ENCODE measurements at regions not wholly inside any gene's neighbourhood (a gene's known extent, or its start where the extent isn't known, plus 50 kb on each side); places are given as distances from the start of the nearest gene placed in this dataset.

DNA sequence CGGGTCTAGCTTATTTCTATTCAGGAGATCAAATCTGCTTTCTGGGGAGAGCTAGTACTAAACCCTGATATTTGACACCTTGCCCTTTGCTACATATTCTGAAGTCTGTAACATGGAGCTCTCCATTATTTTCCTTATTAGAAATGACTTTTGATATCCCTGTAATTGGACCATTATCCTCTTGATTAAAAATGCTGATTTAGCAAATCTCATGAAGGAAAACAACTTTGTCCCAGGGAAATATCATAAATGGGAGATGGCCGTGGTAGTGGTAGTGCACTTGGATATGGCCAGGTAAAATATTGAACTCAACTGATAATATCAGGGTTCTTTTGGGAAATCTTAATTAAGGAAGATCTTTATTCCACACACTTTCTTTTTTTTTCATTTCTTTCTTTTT is 326.5 kb downstream of the RPRM start:
- Histone ChIP-seq H2BK12ac (ENCODE audit: low read length in 2 of 2) (no peak overlapping the region), H3K23ac (ENCODE audit: low read length in 2 of 2) (no peak overlapping the region), H2BK120ac (ENCODE audit: low read depth, low read length) (no peak overlapping the region), H3K18ac (ENCODE audit: low read depth in 1 of 2, low read length in 2 of 2) (no peak overlapping the region), H3K4me2 (ENCODE audit: low read length, poor library complexity, severe bottlenecking) (no peak overlapping the region), H2AFZ (ENCODE audit: low read depth, low read length) (no peak overlapping the region), H3K9ac (ENCODE audit: low read length) (no peak overlapping the region), H3K4ac (ENCODE audit: low read depth in 1 of 2, low read length in 2 of 2) (no peak overlapping the region), H3K27ac (ENCODE audit: low read length, poor library complexity, severe bottlenecking) (no peak overlapping the region), H3K9me3 (ENCODE audit: control insufficient read depth, low read length) (no peaks in the 10 kb centered on the region), H4K8ac (ENCODE audit: low read length) (no peak overlapping the region), H2BK15ac (ENCODE audit: low read depth, poor library complexity, severe bottlenecking) (no peak overlapping the region), H3K27me3 (ENCODE audit: control insufficient read depth in 1 of 2, insufficient read depth in 1 of 2, low read length in 2 of 2) (no peaks in the 10 kb centered on the region), H3K36me3 (ENCODE audit: control insufficient read depth in 1 of 2, insufficient read depth in 2 of 2, low read depth in 1 of 2, low read length in 2 of 2) (no peaks in the 10 kb centered on the region), H3K4me1 (ENCODE audit: control insufficient read depth, insufficient read depth, low read depth, low read length) (no peaks in the 10 kb centered on the region), H3K14ac (ENCODE audit: low read length in 2 of 2) (no peak overlapping the region), H3K4me3 (ENCODE audit: insufficient read depth in 1 of 2, low read depth in 1 of 2, low read length in 2 of 2) (no peak overlapping the region), H2AK5ac (ENCODE audit: low read length, severe bottlenecking) (no peak overlapping the region), H2BK5ac (ENCODE audit: low read depth, low read length, poor library complexity, severe bottlenecking) (no peak overlapping the region), H3K79me1 (replicated peaks; ENCODE audit: low read length, poor library complexity, severe bottlenecking) (no peaks in the 10 kb centered on the region), H4K91ac (ENCODE audit: low read length) (no peak overlapping the region)
- DNase-seq, result no peak
- 70% methylated on average over 2 of the region's 2 CpGs for WGBS

DNA sequence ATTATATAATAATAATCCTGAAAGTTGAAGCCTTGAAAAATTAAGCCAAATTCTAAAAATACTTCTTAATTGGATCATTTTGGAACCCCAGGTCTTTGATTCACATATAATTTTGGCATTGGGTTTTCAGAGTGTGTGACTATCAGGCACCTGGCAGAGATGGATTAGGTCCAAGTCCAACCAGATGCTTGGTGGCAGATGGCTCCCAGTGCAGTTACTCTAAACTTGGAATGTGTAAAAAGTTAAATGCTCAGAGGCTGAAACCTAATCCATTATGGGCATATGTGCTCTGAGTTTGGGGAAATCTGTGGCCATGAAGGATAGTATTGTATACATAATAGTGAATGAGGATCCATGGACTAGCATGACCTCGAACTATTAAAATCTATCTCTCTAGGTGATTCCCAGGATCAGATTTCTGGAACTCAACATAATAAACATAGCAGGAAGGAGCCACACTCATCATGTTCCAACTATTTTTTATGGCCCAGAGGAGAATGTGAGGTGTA is 333.0 kb downstream of the RPRM start:
- no CpG with 5 or more reads among the region's 1 CpG for WGBS
- H2BK12ac ChIP-seq (ENCODE audit: low read length in 2 of 2), result no peak overlapping the region

DNA sequence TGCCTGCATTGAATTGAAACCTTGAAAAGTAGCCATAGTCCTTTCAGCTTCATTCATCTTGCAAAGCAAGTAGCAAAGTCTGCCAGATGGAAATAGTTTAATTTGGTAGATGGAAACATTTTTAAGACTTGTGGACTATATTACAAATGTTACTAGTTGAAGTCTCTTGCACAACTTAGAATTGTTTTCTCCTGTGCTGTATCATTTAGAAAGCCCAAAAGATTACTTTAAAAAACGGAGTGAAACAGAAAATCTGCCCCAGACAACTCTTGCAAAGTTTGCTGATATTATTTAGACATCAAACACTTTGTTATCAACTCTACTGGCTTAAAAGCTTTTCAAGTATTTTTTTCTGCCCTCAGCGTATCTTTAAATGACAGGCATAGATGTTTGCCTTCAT is 335.0 kb downstream of the RPRM start:
- H2BK5ac ChIP-seq (ENCODE audit: low read depth, low read length, poor library complexity, severe bottlenecking), result no peak overlapping the region
- no peak overlapping the region for H4K91ac ChIP-seq (ENCODE audit: low read length)
- no peak overlapping the region for H3K27ac ChIP-seq (ENCODE audit: low read length, poor library complexity, severe bottlenecking)
- H2AFZ ChIP-seq (ENCODE audit: low read depth, low read length), result no peak overlapping the region
- H2AK5ac ChIP-seq (ENCODE audit: low read length, severe bottlenecking), result no peak overlapping the region
- H3K18ac ChIP-seq (ENCODE audit: low read depth in 1 of 2, low read length in 2 of 2), result no peak overlapping the region
- DNase-seq, result no peak
- 39% methylated on average over 2 of the region's 2 CpGs for WGBS
- H3K9me3 ChIP-seq (ENCODE audit: control insufficient read depth, low read length), result no peaks in the 10 kb centered on the region
- no peaks in the 10 kb centered on the region for H3K27me3 ChIP-seq (ENCODE audit: control insufficient read depth in 1 of 2, insufficient read depth in 1 of 2, low read length in 2 of 2)
- H3K79me1 ChIP-seq (replicated peaks; ENCODE audit: low read length, poor library complexity, severe bottlenecking), result no peaks in the 10 kb centered on the region
- H2BK15ac ChIP-seq (ENCODE audit: low read depth, poor library complexity, severe bottlenecking), result no peak overlapping the region
- no peak overlapping the region for H3K4ac ChIP-seq (ENCODE audit: low read depth in 1 of 2, low read length in 2 of 2)
- H3K4me3 ChIP-seq (ENCODE audit: insufficient read depth in 1 of 2, low read depth in 1 of 2, low read length in 2 of 2), result no peak overlapping the region
- H3K4me1 ChIP-seq (ENCODE audit: control insufficient read depth, insufficient read depth, low read depth, low read length), result no peaks in the 10 kb centered on the region
- no peak overlapping the region for H3K23ac ChIP-seq (ENCODE audit: low read length in 2 of 2)
- no peak overlapping the region for H3K14ac ChIP-seq (ENCODE audit: low read length in 2 of 2)
- H3K4me2 ChIP-seq (ENCODE audit: low read length, poor library complexity, severe bottlenecking), result no peak overlapping the region
- no peak overlapping the region for H2BK120ac ChIP-seq (ENCODE audit: low read depth, low read length)
- H3K36me3 ChIP-seq (ENCODE audit: control insufficient read depth in 1 of 2, insufficient read depth in 2 of 2, low read depth in 1 of 2, low read length in 2 of 2), result no peaks in the 10 kb centered on the region
- H4K8ac ChIP-seq (ENCODE audit: low read length), result no peak overlapping the region
- no peak overlapping the region for H2BK12ac ChIP-seq (ENCODE audit: low read length in 2 of 2)
- no peak overlapping the region for H3K9ac ChIP-seq (ENCODE audit: low read length)

More for the DNA sequence above, 333.0 kb downstream of the RPRM start:
- Histone ChIP-seq H3K36me3 (ENCODE audit: control insufficient read depth in 1 of 2, insufficient read depth in 2 of 2, low read depth in 1 of 2, low read length in 2 of 2) (no peaks in the 10 kb centered on the region), H2BK120ac (ENCODE audit: low read depth, low read length) (no peak overlapping the region), H3K4me1 (ENCODE audit: control insufficient read depth, insufficient read depth, low read depth, low read length) (no peaks in the 10 kb centered on the region), H4K8ac (ENCODE audit: low read length) (no peak overlapping the region), H2AFZ (ENCODE audit: low read depth, low read length) (no peak overlapping the region), H3K4ac (ENCODE audit: low read depth in 1 of 2, low read length in 2 of 2) (no peak overlapping the region), H3K9me3 (ENCODE audit: control insufficient read depth, low read length) (no peaks in the 10 kb centered on the region), H3K18ac (ENCODE audit: low read depth in 1 of 2, low read length in 2 of 2) (no peak overlapping the region), H2AK5ac (ENCODE audit: low read length, severe bottlenecking) (no peak overlapping the region), H4K91ac (ENCODE audit: low read length) (no peak overlapping the region), H2BK5ac (ENCODE audit: low read depth, low read length, poor library complexity, severe bottlenecking) (no peak overlapping the region), H3K27ac (ENCODE audit: low read length, poor library complexity, severe bottlenecking) (no peak overlapping the region), H3K27me3 (ENCODE audit: control insufficient read depth in 1 of 2, insufficient read depth in 1 of 2, low read length in 2 of 2) (no peaks in the 10 kb centered on the region), H3K14ac (ENCODE audit: low read length in 2 of 2) (no peak overlapping the region), H2BK15ac (ENCODE audit: low read depth, poor library complexity, severe bottlenecking) (no peak overlapping the region), H3K4me3 (ENCODE audit: insufficient read depth in 1 of 2, low read depth in 1 of 2, low read length in 2 of 2) (no peak overlapping the region), H3K79me1 (replicated peaks; ENCODE audit: low read length, poor library complexity, severe bottlenecking) (no peaks in the 10 kb centered on the region), H3K23ac (ENCODE audit: low read length in 2 of 2) (no peak overlapping the region), H3K4me2 (ENCODE audit: low read length, poor library complexity, severe bottlenecking) (no peak overlapping the region), H3K9ac (ENCODE audit: low read length) (no peak overlapping the region)
- no peak for DNase-seq

DNA sequence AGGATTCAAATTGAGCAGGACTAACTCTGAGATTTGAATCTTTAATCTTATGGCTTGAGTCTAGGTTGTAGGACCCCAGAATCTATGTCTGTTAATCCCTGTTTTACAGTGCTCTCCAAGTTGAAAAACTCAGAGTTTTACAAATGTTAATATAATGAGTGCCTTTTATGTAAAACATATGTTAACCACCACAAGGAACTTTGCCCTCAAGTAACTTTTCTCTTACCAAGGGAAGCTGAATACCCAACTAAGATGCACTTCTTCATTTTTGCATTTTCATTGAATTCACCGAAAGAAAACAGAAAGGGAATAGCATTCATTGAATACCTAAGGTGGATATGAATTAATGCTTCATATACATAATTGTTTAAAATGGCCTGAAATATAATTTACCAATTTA is 338.1 kb downstream of the RPRM start:
- no CpG with 5 or more reads among the region's 1 CpG for WGBS
- H2BK15ac ChIP-seq (ENCODE audit: low read depth, poor library complexity, severe bottlenecking), result no peak overlapping the region

More for the DNA sequence above, 338.1 kb downstream of the RPRM start:
- Histone ChIP-seq H3K4me1 (ENCODE audit: control insufficient read depth, insufficient read depth, low read depth, low read length) (no peaks in the 10 kb centered on the region), H3K18ac (ENCODE audit: low read depth in 1 of 2, low read length in 2 of 2) (no peak overlapping the region), H2AFZ (ENCODE audit: low read depth, low read length) (no peak overlapping the region), H3K9ac (ENCODE audit: low read length) (no peak overlapping the region), H3K23ac (ENCODE audit: low read length in 2 of 2) (no peak overlapping the region), H4K8ac (ENCODE audit: low read length) (no peak overlapping the region), H3K9me3 (ENCODE audit: control insufficient read depth, low read length) (no peaks in the 10 kb centered on the region), H3K79me1 (replicated peaks; ENCODE audit: low read length, poor library complexity, severe bottlenecking) (no peaks in the 10 kb centered on the region), H3K27ac (ENCODE audit: low read length, poor library complexity, severe bottlenecking) (no peak overlapping the region), H2BK12ac (ENCODE audit: low read length in 2 of 2) (no peak overlapping the region), H3K14ac (ENCODE audit: low read length in 2 of 2) (no peak overlapping the region), H3K4ac (ENCODE audit: low read depth in 1 of 2, low read length in 2 of 2) (no peak overlapping the region), H3K36me3 (ENCODE audit: control insufficient read depth in 1 of 2, insufficient read depth in 2 of 2, low read depth in 1 of 2, low read length in 2 of 2) (no peaks in the 10 kb centered on the region), H2BK120ac (ENCODE audit: low read depth, low read length) (no peak overlapping the region), H2BK5ac (ENCODE audit: low read depth, low read length, poor library complexity, severe bottlenecking) (no peak overlapping the region), H3K4me2 (ENCODE audit: low read length, poor library complexity, severe bottlenecking) (no peak overlapping the region), H2AK5ac (ENCODE audit: low read length, severe bottlenecking) (no peak overlapping the region), H3K27me3 (ENCODE audit: control insufficient read depth in 1 of 2, insufficient read depth in 1 of 2, low read length in 2 of 2) (no peaks in the 10 kb centered on the region), H4K91ac (ENCODE audit: low read length) (no peak overlapping the region), H3K4me3 (ENCODE audit: insufficient read depth in 1 of 2, low read depth in 1 of 2, low read length in 2 of 2) (no peak overlapping the region)
- no peak for DNase-seq

All from mesenchymal stem cell (in vitro differentiated cells and primary cell).